ENCODE measurements at regions not wholly inside any gene's neighbourhood (a gene's known extent, or its start where the extent isn't known, plus 50 kb on each side); places are given as distances from the start of the nearest gene placed in this dataset.

- H3K27me3 ChIP-seq (ENCODE audit: low read length), result no peaks in the 10 kb centered on the region
- no peak for DNase-seq
- H3K4me2 ChIP-seq (ENCODE audit: low read depth, low read length, poor library complexity, severe bottlenecking), result no peak overlapping the region
- H2AFZ ChIP-seq (ENCODE audit: low read length), result no peak overlapping the region
- H3K9ac ChIP-seq (ENCODE audit: low read length), result no peak overlapping the region
- no peaks in the 10 kb centered on the region for H3K9me3 ChIP-seq (ENCODE audit: low read length)
- no peaks in the 10 kb centered on the region for H4K20me1 ChIP-seq (ENCODE audit: insufficient read depth, low read depth, low read length)
- H3K9me2 ChIP-seq (replicated peaks; ENCODE audit: insufficient read depth, low read length), result no peaks in the 10 kb centered on the region
- no peaks in the 10 kb centered on the region for H3K36me3 ChIP-seq (ENCODE audit: insufficient read depth, low read length)
- H3K4me1 ChIP-seq (ENCODE audit: low read length), result no peaks in the 10 kb centered on the region
- H3K79me2 ChIP-seq (ENCODE audit: low read length), result no peaks in the 10 kb centered on the region
- H3K4me3 ChIP-seq (ENCODE audit: low read length), result no peak overlapping the region
- no peak overlapping the region for H3K27ac ChIP-seq (ENCODE audit: low read length)
Observed at GRCh38 chr6:16968101-16968500, 133.7 kb upstream of the STMND1 start.

GRCh38 chr6:16967470-16967817, 134.4 kb upstream of the STMND1 start:
- Histone ChIP-seq H3K79me2 (ENCODE audit: low read length) (no peaks in the 10 kb centered on the region), H3K27ac (ENCODE audit: low read length) (no peak overlapping the region), H3K36me3 (ENCODE audit: insufficient read depth, low read length) (no peaks in the 10 kb centered on the region), H3K27me3 (ENCODE audit: low read length) (no peaks in the 10 kb centered on the region), H3K4me1 (ENCODE audit: low read length) (no peaks in the 10 kb centered on the region), H3K4me2 (ENCODE audit: low read depth, low read length, poor library complexity, severe bottlenecking) (no peak overlapping the region), H3K9me3 (ENCODE audit: low read length) (no peaks in the 10 kb centered on the region), H3K4me3 (ENCODE audit: low read length) (no peak overlapping the region), H3K9ac (ENCODE audit: low read length) (no peak overlapping the region), H2AFZ (ENCODE audit: low read length) (no peak overlapping the region), H3K9me2 (replicated peaks; ENCODE audit: insufficient read depth, low read length) (no peaks in the 10 kb centered on the region), H4K20me1 (ENCODE audit: insufficient read depth, low read depth, low read length) (no peaks in the 10 kb centered on the region)
- no peak for DNase-seq

GRCh38 chr6:16966791-16967469, 134.9 kb upstream of the STMND1 start:
- no peaks in the 10 kb centered on the region for H3K36me3 ChIP-seq (ENCODE audit: insufficient read depth, low read length)
- no peaks in the 10 kb centered on the region for H3K79me2 ChIP-seq (ENCODE audit: low read length)
- H2AFZ ChIP-seq (ENCODE audit: low read length), result no peak overlapping the region
- no peak overlapping the region for H3K4me3 ChIP-seq (ENCODE audit: low read length)
- no peak for DNase-seq
- H3K27ac ChIP-seq (ENCODE audit: low read length), result no peak overlapping the region
- H3K4me1 ChIP-seq (ENCODE audit: low read length), result no peaks in the 10 kb centered on the region
- H3K9ac ChIP-seq (ENCODE audit: low read length), result no peak overlapping the region
- H3K27me3 ChIP-seq (ENCODE audit: low read length), result no peaks in the 10 kb centered on the region
- no peaks in the 10 kb centered on the region for H3K9me3 ChIP-seq (ENCODE audit: low read length)
- no peaks in the 10 kb centered on the region for H3K9me2 ChIP-seq (replicated peaks; ENCODE audit: insufficient read depth, low read length)
- H4K20me1 ChIP-seq (ENCODE audit: insufficient read depth, low read depth, low read length), result no peaks in the 10 kb centered on the region
- H3K4me2 ChIP-seq (ENCODE audit: low read depth, low read length, poor library complexity, severe bottlenecking), result no peak overlapping the region

GRCh38 chr6:16965689-16966088, 136.2 kb upstream of the STMND1 start:
- H3K4me3 ChIP-seq (ENCODE audit: low read length), result no peak overlapping the region
- H3K4me2 ChIP-seq (ENCODE audit: low read depth, low read length, poor library complexity, severe bottlenecking), result no peak overlapping the region
- no peak overlapping the region for H3K27ac ChIP-seq (ENCODE audit: low read length)
- H3K79me2 ChIP-seq (ENCODE audit: low read length), result no peaks in the 10 kb centered on the region
- H4K20me1 ChIP-seq (ENCODE audit: insufficient read depth, low read depth, low read length), result no peaks in the 10 kb centered on the region
- no peaks in the 10 kb centered on the region for H3K9me3 ChIP-seq (ENCODE audit: low read length)
- no peaks in the 10 kb centered on the region for H3K4me1 ChIP-seq (ENCODE audit: low read length)
- H2AFZ ChIP-seq (ENCODE audit: low read length), result no peak overlapping the region
- no peak for DNase-seq
- H3K9ac ChIP-seq (ENCODE audit: low read length), result no peak overlapping the region
- no peaks in the 10 kb centered on the region for H3K36me3 ChIP-seq (ENCODE audit: insufficient read depth, low read length)
- H3K9me2 ChIP-seq (replicated peaks; ENCODE audit: insufficient read depth, low read length), result no peaks in the 10 kb centered on the region
- no peaks in the 10 kb centered on the region for H3K27me3 ChIP-seq (ENCODE audit: low read length)

GRCh38 chr6:16964553-16965499, 137.0 kb upstream of the STMND1 start:
- Histone ChIP-seq H3K4me2 (ENCODE audit: low read depth, low read length, poor library complexity, severe bottlenecking) (no peak overlapping the region), H3K9ac (ENCODE audit: low read length) (no peak overlapping the region), H2AFZ (ENCODE audit: low read length) (no peak overlapping the region)

GRCh38 chr6:16961577-16961976, 140.3 kb upstream of the STMND1 start:
- Histone ChIP-seq H3K9me3 (ENCODE audit: low read length) (no peaks in the 10 kb centered on the region), H3K9me2 (replicated peaks; ENCODE audit: insufficient read depth, low read length) (no peaks in the 10 kb centered on the region), H3K4me3 (ENCODE audit: low read length) (no peak overlapping the region), H3K27me3 (ENCODE audit: low read length) (no peaks in the 10 kb centered on the region), H3K36me3 (ENCODE audit: insufficient read depth, low read length) (no peaks in the 10 kb centered on the region), H3K4me2 (ENCODE audit: low read depth, low read length, poor library complexity, severe bottlenecking) (no peak overlapping the region), H3K9ac (ENCODE audit: low read length) (no peak overlapping the region), H3K27ac (ENCODE audit: low read length) (no peak overlapping the region), H3K4me1 (ENCODE audit: low read length) (no peaks in the 10 kb centered on the region), H3K79me2 (ENCODE audit: low read length) (no peaks in the 10 kb centered on the region), H4K20me1 (ENCODE audit: insufficient read depth, low read depth, low read length) (no peaks in the 10 kb centered on the region), H2AFZ (ENCODE audit: low read length) (no peak overlapping the region)
- DNase-seq, result no peak

More at GRCh38 chr6:16964553-16965499, 137.0 kb upstream of the STMND1 start:
- Histone ChIP-seq H4K20me1 (ENCODE audit: insufficient read depth, low read depth, low read length) (no peaks in the 10 kb centered on the region), H3K27me3 (ENCODE audit: low read length) (no peaks in the 10 kb centered on the region), H3K4me3 (ENCODE audit: low read length) (no peak overlapping the region), H3K9me2 (replicated peaks; ENCODE audit: insufficient read depth, low read length) (no peaks in the 10 kb centered on the region), H3K4me1 (ENCODE audit: low read length) (no peaks in the 10 kb centered on the region), H3K79me2 (ENCODE audit: low read length) (no peaks in the 10 kb centered on the region), H3K36me3 (ENCODE audit: insufficient read depth, low read length) (no peaks in the 10 kb centered on the region), H3K27ac (ENCODE audit: low read length) (no peak overlapping the region), H3K9me3 (ENCODE audit: low read length) (no peaks in the 10 kb centered on the region)
- peak; percentile 80 for DNase-seq

GRCh38 chr6:16959789-16960188, 142.1 kb upstream of the STMND1 start:
- Histone ChIP-seq H3K79me2 (ENCODE audit: low read length) (no peaks in the 10 kb centered on the region), H3K4me2 (ENCODE audit: low read depth, low read length, poor library complexity, severe bottlenecking) (no peak overlapping the region), H3K36me3 (ENCODE audit: insufficient read depth, low read length) (no peaks in the 10 kb centered on the region), H3K27ac (ENCODE audit: low read length) (no peak overlapping the region), H3K4me3 (ENCODE audit: low read length) (no peak overlapping the region), H3K4me1 (ENCODE audit: low read length) (no peaks in the 10 kb centered on the region), H3K9me2 (replicated peaks; ENCODE audit: insufficient read depth, low read length) (no peaks in the 10 kb centered on the region), H4K20me1 (ENCODE audit: insufficient read depth, low read depth, low read length) (no peaks in the 10 kb centered on the region), H3K27me3 (ENCODE audit: low read length) (no peaks in the 10 kb centered on the region), H3K9ac (ENCODE audit: low read length) (no peak overlapping the region), H3K9me3 (ENCODE audit: low read length) (no peaks in the 10 kb centered on the region), H2AFZ (ENCODE audit: low read length) (no peak overlapping the region)
- DNase-seq, result no peak

DNA sequence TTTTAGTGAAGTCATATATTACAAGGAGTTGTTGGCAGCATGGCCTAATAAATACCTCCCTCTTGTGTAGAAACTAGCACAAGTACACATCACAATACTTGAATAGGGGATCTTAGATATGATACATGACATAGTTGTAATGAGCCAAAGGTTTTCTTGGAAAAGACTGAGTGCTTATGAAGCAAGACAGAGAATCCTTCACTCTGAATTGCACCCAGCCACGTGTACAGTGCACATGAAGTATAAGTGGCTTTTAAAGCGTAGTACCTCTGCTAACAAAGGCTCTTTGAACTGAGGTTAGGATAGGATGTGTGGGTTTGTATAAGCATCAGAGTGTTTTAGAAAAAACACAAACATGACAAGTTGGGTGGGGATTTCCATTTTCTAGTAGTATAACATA, 145.5 kb upstream of the STMND1 start:
- H3K9ac ChIP-seq (ENCODE audit: low read length), result no peak overlapping the region
- no peaks in the 10 kb centered on the region for H3K27me3 ChIP-seq (ENCODE audit: low read length)
- H3K79me2 ChIP-seq (ENCODE audit: low read length), result no peaks in the 10 kb centered on the region
- no peaks in the 10 kb centered on the region for H3K36me3 ChIP-seq (ENCODE audit: insufficient read depth, low read length)
- H4K20me1 ChIP-seq (ENCODE audit: insufficient read depth, low read depth, low read length), result no peaks in the 10 kb centered on the region
- no peak overlapping the region for H2AFZ ChIP-seq (ENCODE audit: low read length)
- no peak overlapping the region for H3K27ac ChIP-seq (ENCODE audit: low read length)
- no peaks in the 10 kb centered on the region for H3K4me1 ChIP-seq (ENCODE audit: low read length)
- H3K4me2 ChIP-seq (ENCODE audit: low read depth, low read length, poor library complexity, severe bottlenecking), result no peak overlapping the region
- no peaks in the 10 kb centered on the region for H3K9me2 ChIP-seq (replicated peaks; ENCODE audit: insufficient read depth, low read length)
- no peaks in the 10 kb centered on the region for H3K9me3 ChIP-seq (ENCODE audit: low read length)
- H3K4me3 ChIP-seq (ENCODE audit: low read length), result no peak overlapping the region
- DNase-seq, result no peak

Measured in Karpas-422 (cell line).